SK-N-SH (cell line): ENCODE measurements at regions not wholly inside any gene's neighbourhood (a gene's known extent, or its start where the extent isn't known, plus 50 kb on each side); places are given as distances from the start of the nearest gene placed in this dataset.

Source experiments
- CTCF ChIA-PET: fragments of 300-600, 350-600 bp; formaldehyde crosslinking; extraction: SDS; loops from one replicate; lab custom pipeline; 2021; lab: Yijun Ruan, JAX
- POLR2A ChIA-PET: fragments of 350-600 bp; sonication (Branson Sonifier 250); formaldehyde crosslinking; extraction: SDS; loops from one replicate; lab custom pipeline; 2020; ENCODE audit warnings: antibody characterized with exemption, inconsistent platforms; lab: Yijun Ruan, JAX
- DNase-seq: peaks from one replicate; pipeline ENCODE4 v3.0.0; 2012
- H2AFZ ChIP-seq: fragments of 200-600 bp; sonication (generic); 2 replicates; pipeline ENCODE4 v1.8.1; 2016; ENCODE audit warnings: antibody characterized with exemption, mild to moderate bottlenecking, low read depth
- H3F3A ChIP-seq: fragments of 200-600 bp; sonication (generic); replicated peaks from 2 replicates; pipeline ENCODE3; 2016; ENCODE audit warnings: antibody characterized with exemption, mild to moderate bottlenecking; ENCODE audit not compliant: insufficient read depth
- H3K27ac ChIP-seq, 2 experiments: fragments of 200-500 bp in 1 of 2; fragments of 200-600 bp in 1 of 2; sonication (Bioruptor generic) in 1 of 2; sonication (generic), shearing (Covaris generic) in 1 of 2; 2 replicates each; pipeline versions ENCODE4 v1.5.1 to v1.6.1; 2014 to 2016; ENCODE audit warnings: low read depth in 2 of 2, inconsistent platforms in 1 of 2, low read length in 1 of 2, mild to moderate bottlenecking in 1 of 2, mixed read lengths in 1 of 2
- H3K27me3 ChIP-seq: fragments of 200-600 bp; sonication (generic), shearing (Covaris generic); 2 replicates; pipeline ENCODE4 v1.6.1; 2016; ENCODE audit warnings: mixed run types; ENCODE audit not compliant: insufficient read depth
- H3K36me3 ChIP-seq, 2 experiments: fragments of 200-500 bp in 1 of 2; fragments of 200-600 bp in 1 of 2; sonication (Bioruptor generic) in 1 of 2; sonication (generic) in 1 of 2; replicated peaks in 1 of 2; 2 replicates each; pipeline versions ENCODE3 to v1.5.1; 2014 to 2016; ENCODE audit warnings: low read length in 1 of 2, mild to moderate bottlenecking in 1 of 2; ENCODE audit not compliant: insufficient read depth in 2 of 2, control insufficient read depth in 1 of 2
- H3K4me1 ChIP-seq, 2 experiments: fragments of 200-500 bp in 1 of 2; fragments of 200-600 bp in 1 of 2; sonication (Bioruptor generic) in 1 of 2; sonication (generic), shearing (Covaris generic) in 1 of 2; 2 replicates each; pipeline versions ENCODE4 v1.5.1 to v1.6.1; 2014 to 2016; ENCODE audit warnings: low read depth in 1 of 2, low read length in 1 of 2, mixed run types in 1 of 2; ENCODE audit not compliant: insufficient read depth in 2 of 2, control insufficient read depth in 1 of 2
- H3K4me2 ChIP-seq: fragments of 200-600 bp; sonication (generic), shearing (Covaris generic); 2 replicates; pipeline ENCODE4 v1.6.1; 2017; ENCODE audit warnings: mixed run types
- H3K4me3 ChIP-seq, 2 experiments: fragments of 200-500 bp in 1 of 2; fragments of 200-600 bp in 1 of 2; sonication (Bioruptor generic) in 1 of 2; sonication (generic), shearing (Covaris generic) in 1 of 2; 2 replicates each; pipeline versions ENCODE4 v1.5.1 to v1.8.1; 2014 to 2016; ENCODE audit warnings: low read depth in 2 of 2, inconsistent platforms in 1 of 2, low read length in 1 of 2, mild to moderate bottlenecking in 1 of 2, mixed read lengths in 1 of 2, moderate library complexity in 1 of 2
- H3K79me2 ChIP-seq: fragments of 200-600 bp; sonication (generic); 2 replicates; pipeline ENCODE4 v1.8.1; 2017; ENCODE audit warnings: mild to moderate bottlenecking; ENCODE audit not compliant: insufficient read depth
- H3K9ac ChIP-seq: fragments of 200-600 bp; sonication (generic); 2 replicates; pipeline ENCODE4 v1.6.1; 2017; ENCODE audit warnings: mixed run types
- H3K9me2 ChIP-seq: fragments of 200-600 bp; sonication (generic); 2 replicates; pipeline ENCODE4 v1.6.1; 2017; ENCODE audit warnings: mixed run types
- H3K9me3 ChIP-seq: fragments of 200-600 bp; sonication (generic); 2 replicates; pipeline ENCODE4 v1.6.1; 2017; ENCODE audit warnings: mixed run types, mild to moderate bottlenecking, moderate library complexity
- H4K20me1 ChIP-seq: fragments of 200-600 bp; sonication (generic); 2 replicates; pipeline ENCODE4 v1.6.1; 2017; ENCODE audit warnings: mild to moderate bottlenecking, mixed run types; ENCODE audit not compliant: insufficient read depth
- CHD2 ChIP-seq: fragments of 150-350 bp; IDR thresholded peaks from 2 replicates; pipeline ENCODE4 v1.6.1; 2018; ENCODE audit warnings: low read length; ENCODE audit not compliant: partially characterized antibody
- ELF1 ChIP-seq: IDR thresholded peaks from 2 replicates; pipeline ENCODE4 v1.4.0; 2012
- EP300 ChIP-seq, 2 experiments: IDR thresholded peaks; 2 replicates each; pipeline versions ENCODE4 v1.4.0 to v1.6.1; 2012; ENCODE audit warnings: borderline replicate concordance in 1 of 2, low read depth in 1 of 2, low read length in 1 of 2
- EZH2phosphoT487 ChIP-seq: fragments of 200-600 bp; sonication (generic); IDR thresholded peaks from 2 replicates; pipeline ENCODE4 v1.6.1; 2017; ENCODE audit warnings: low read depth, mixed run types, mild to moderate bottlenecking, antibody characterized with exemption, moderate library complexity, borderline replicate concordance
- FOSL2 ChIP-seq: IDR thresholded peaks from 2 replicates; pipeline ENCODE4 v1.4.0; 2012; ENCODE audit warnings: low read depth, mild to moderate bottlenecking, moderate library complexity, borderline replicate concordance
- FOXM1 ChIP-seq: IDR thresholded peaks from 2 replicates; pipeline ENCODE4 v1.4.0; 2012; ENCODE audit warnings: low read depth, mild to moderate bottlenecking
- GABPA ChIP-seq: IDR thresholded peaks from 2 replicates; pipeline ENCODE4 v1.4.0; 2012; ENCODE audit warnings: low read depth, mild to moderate bottlenecking
- GATA2 ChIP-seq: sonication (generic); formaldehyde crosslinking; IDR thresholded peaks from 2 replicates; pipeline ENCODE4 v1.5.0; 2020; ENCODE audit warnings: mild to moderate bottlenecking, missing genetic modification reagents
- MEF2A ChIP-seq: IDR thresholded peaks from 2 replicates; pipeline ENCODE4 v1.4.0; 2012; ENCODE audit warnings: low read depth, borderline replicate concordance
- RAD21 ChIP-seq: IDR thresholded peaks from 2 replicates; pipeline ENCODE4 v1.6.1; 2012; ENCODE audit warnings: mild to moderate bottlenecking, low read length
- RXRA ChIP-seq: IDR thresholded peaks from 2 replicates; pipeline ENCODE4 v1.4.0; 2012; ENCODE audit warnings: low read depth, mild to moderate bottlenecking, borderline replicate concordance
- SIN3A ChIP-seq: IDR thresholded peaks from 2 replicates; pipeline ENCODE4 v1.6.1; 2012; ENCODE audit warnings: low read depth, mild to moderate bottlenecking, low read length, moderate library complexity, borderline replicate concordance
- TCF12 ChIP-seq: IDR thresholded peaks from 2 replicates; pipeline ENCODE4 v1.4.0; 2012
- TEAD4 ChIP-seq: IDR thresholded peaks from 2 replicates; pipeline ENCODE4 v1.4.0; 2012; ENCODE audit warnings: mild to moderate bottlenecking, borderline replicate concordance; ENCODE audit not compliant: insufficient read depth
- WGBS: methylation state at CpG from one replicate; pipeline ENCODE4 v1.1.6; 2017; ENCODE audit warnings: low lambda C conversion rate; 5-methylcytosine and 5-hydroxymethylcytosine counted together
- TF ChIP-seq, protein P1 (sequence below): fragments of 200-600 bp; sonication (generic); IDR thresholded peaks from 2 replicates; pipeline ENCODE4 v1.6.1; 2017; ENCODE audit warnings: antibody characterized with exemption, mild to moderate bottlenecking, moderate library complexity
- TF ChIP-seq, protein P2 (sequence below): IDR thresholded peaks from 2 replicates; pipeline ENCODE4 v1.4.0; 2012; ENCODE audit warnings: low read depth
- TF ChIP-seq, protein P3 (sequence below): IDR thresholded peaks from 2 replicates; pipeline ENCODE4; 2012
- TF ChIP-seq, protein P4 (sequence below): fragments of 150-350 bp; IDR thresholded peaks from 2 replicates; pipeline ENCODE4 v1.6.1; 2016; ENCODE audit warnings: mild to moderate bottlenecking, low read depth, low read length

DNA sequence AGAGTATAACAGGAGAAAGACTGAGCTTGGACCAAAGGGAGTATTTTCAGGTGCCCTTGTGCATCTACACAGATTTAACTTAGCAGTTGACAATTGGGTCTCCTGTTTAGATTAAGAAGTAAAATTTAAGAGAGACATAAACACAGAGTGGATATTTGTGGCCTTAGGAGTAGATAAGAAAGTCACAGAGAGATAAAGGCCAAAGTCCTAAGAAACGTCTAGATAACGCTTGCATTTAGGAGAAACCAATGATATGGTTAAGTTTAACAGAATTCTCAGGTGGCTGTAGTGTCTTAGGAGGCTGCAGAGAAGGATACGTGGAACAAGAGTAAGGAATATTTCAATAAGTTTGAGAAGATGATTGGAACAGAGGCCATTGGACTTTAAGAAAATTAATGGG lies 155.0 kb upstream of the DAB2 start (continued):
- TF ChIP-seq, protein P1, sequence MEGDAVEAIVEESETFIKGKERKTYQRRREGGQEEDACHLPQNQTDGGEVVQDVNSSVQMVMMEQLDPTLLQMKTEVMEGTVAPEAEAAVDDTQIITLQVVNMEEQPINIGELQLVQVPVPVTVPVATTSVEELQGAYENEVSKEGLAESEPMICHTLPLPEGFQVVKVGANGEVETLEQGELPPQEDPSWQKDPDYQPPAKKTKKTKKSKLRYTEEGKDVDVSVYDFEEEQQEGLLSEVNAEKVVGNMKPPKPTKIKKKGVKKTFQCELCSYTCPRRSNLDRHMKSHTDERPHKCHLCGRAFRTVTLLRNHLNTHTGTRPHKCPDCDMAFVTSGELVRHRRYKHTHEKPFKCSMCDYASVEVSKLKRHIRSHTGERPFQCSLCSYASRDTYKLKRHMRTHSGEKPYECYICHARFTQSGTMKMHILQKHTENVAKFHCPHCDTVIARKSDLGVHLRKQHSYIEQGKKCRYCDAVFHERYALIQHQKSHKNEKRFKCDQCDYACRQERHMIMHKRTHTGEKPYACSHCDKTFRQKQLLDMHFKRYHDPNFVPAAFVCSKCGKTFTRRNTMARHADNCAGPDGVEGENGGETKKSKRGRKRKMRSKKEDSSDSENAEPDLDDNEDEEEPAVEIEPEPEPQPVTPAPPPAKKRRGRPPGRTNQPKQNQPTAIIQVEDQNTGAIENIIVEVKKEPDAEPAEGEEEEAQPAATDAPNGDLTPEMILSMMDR, result no peak
- no peak for TF ChIP-seq GATA2 (CRISPR knock-in tag)
- TF ChIP-seq RXRA, result no peak
- TF ChIP-seq, all 33 proteins: peak for 0

DNA sequence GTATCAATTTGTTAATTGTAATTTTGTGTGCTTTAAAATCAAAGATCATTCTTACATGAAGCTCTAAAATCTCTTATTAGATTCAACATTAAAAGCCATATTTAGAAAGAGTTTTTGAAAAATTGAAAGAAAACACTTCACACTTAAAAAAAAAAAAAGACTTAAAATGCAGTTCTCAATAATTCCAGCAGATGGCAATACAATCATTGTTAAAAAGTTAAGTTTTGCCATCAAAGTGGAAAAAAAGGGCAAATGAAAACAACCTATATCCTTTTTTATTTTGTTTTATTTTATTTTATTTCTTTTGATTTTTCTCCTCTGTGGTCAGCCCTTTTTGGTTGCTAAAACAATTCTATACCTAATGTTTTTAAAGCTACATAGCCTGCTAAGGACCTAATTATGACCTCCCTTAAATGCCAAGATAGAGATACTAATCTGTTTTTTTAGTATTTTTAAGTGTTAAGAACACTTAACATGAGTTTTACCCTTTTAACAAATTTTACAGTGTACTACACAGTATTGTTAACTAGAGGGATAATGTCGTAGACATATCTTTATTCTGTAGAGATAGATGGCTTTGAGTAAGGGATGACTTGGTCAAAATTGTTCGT lies 154.2 kb upstream of the DAB2 start:
- POLR2A ChIA-PET, result no interaction called here
- H3K9me2 ChIP-seq, result no peaks in the 10 kb centered on the region
- no peak overlapping the region for H3K9ac ChIP-seq
- no peak overlapping the region; a peak in 1 of 4 replicates for H3K4me3 ChIP-seq
- H3K4me1 ChIP-seq, result no peaks in the 10 kb centered on the region
- H4K20me1 ChIP-seq, result no peaks in the 10 kb centered on the region
- H3K79me2 ChIP-seq, result no peaks in the 10 kb centered on the region
- H3F3A ChIP-seq, result peaks cover 6% of the 10 kb centered on the region
- TF ChIP-seq, protein P1, result peak; percentile 73
- TF ChIP-seq TCF12, result no peak
- peak; percentile 58 for TF ChIP-seq RAD21
- no peak for TF ChIP-seq FOXM1
- no peak for TF ChIP-seq SIN3A
- H3K36me3 ChIP-seq, result no peaks in the 10 kb centered on the region
- H3K27ac ChIP-seq, result no peak overlapping the region
- no peaks in the 10 kb centered on the region for H3K9me3 ChIP-seq
- CTCF ChIA-PET, result interaction anchor here (0.6 to 2.6 kb wide), 10 partner anchors 8 to 1146 kb away, joined by 3 to 10 read pairs (median 3); no protein-coding TSS in a partner anchor
- no peak overlapping the region for H2AFZ ChIP-seq
- no peak for DNase-seq
- WGBS, result 10% methylated on average over 2 of the region's 2 CpGs
- no peak overlapping the region for H3K4me2 ChIP-seq
- peaks cover 50% of the 10 kb centered on the region for H3K27me3 ChIP-seq

DNA sequence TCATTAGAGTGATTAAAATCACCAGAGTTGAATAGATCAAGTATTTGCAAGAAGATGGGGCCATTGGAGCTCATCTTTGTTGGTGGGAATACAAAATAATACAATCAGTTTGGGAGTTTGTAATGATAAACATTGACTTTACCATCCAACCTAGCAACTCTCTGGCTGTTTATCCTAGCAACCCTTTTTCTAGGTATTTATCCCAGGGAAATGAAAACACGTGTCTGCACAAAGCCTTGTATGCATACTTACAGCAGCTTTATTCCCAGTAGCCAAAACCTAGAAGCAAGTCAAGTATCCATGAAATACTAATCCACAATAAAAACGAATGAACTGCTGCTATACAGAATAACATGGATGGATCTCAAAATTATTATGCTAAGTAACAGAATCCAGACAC lies 152.7 kb upstream of the DAB2 start:
- POLR2A ChIA-PET, result no interaction called here

More for the DNA sequence above, 152.7 kb upstream of the DAB2 start:
- Histone ChIP-seq H3K27me3 (peaks cover 46% of the 10 kb centered on the region), H3K9me3 (no peaks in the 10 kb centered on the region), H3K9me2 (no peaks in the 10 kb centered on the region), H3K36me3 (no peaks in the 10 kb centered on the region), H3F3A (peaks cover 6% of the 10 kb centered on the region), H3K79me2 (no peaks in the 10 kb centered on the region), H3K4me1 (no peaks in the 10 kb centered on the region), H2AFZ (no peak overlapping the region), H4K20me1 (no peaks in the 10 kb centered on the region), H3K27ac (no peak overlapping the region), H3K9ac (no peak overlapping the region), H3K4me2 (no peak overlapping the region), H3K4me3 (no peak overlapping the region)
- no peak for TF ChIP-seq EZH2phosphoT487
- TF ChIP-seq, protein P2, sequence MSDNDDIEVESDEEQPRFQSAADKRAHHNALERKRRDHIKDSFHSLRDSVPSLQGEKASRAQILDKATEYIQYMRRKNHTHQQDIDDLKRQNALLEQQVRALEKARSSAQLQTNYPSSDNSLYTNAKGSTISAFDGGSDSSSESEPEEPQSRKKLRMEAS, result no peak
- TF ChIP-seq GABPA, result no peak
- no peak for TF ChIP-seq CHD2
- TF ChIP-seq, protein P3, sequence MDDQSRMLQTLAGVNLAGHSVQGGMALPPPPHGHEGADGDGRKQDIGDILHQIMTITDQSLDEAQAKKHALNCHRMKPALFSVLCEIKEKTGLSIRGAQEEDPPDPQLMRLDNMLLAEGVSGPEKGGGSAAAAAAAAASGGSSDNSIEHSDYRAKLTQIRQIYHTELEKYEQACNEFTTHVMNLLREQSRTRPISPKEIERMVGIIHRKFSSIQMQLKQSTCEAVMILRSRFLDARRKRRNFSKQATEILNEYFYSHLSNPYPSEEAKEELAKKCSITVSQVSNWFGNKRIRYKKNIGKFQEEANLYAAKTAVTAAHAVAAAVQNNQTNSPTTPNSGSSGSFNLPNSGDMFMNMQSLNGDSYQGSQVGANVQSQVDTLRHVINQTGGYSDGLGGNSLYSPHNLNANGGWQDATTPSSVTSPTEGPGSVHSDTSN, result no peak
- TF ChIP-seq ELF1, result no peak
- TF ChIP-seq, protein P4, sequence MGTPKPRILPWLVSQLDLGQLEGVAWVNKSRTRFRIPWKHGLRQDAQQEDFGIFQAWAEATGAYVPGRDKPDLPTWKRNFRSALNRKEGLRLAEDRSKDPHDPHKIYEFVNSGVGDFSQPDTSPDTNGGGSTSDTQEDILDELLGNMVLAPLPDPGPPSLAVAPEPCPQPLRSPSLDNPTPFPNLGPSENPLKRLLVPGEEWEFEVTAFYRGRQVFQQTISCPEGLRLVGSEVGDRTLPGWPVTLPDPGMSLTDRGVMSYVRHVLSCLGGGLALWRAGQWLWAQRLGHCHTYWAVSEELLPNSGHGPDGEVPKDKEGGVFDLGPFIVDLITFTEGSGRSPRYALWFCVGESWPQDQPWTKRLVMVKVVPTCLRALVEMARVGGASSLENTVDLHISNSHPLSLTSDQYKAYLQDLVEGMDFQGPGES, result no peak
- TF ChIP-seq MEF2A, result no peak
- TF ChIP-seq TEAD4, result no peak
- no peak for TF ChIP-seq TCF12
- TF ChIP-seq EP300 (IDR thresholded peaks at IDR 0.05; ENCODE audit: borderline replicate concordance in 1 of 2, low read depth in 1 of 2, low read length in 1 of 2), result no peak
- no peak for TF ChIP-seq FOSL2
- 2% methylated on average over 2 of the region's 2 CpGs for WGBS
- no peak for DNase-seq
- CTCF ChIA-PET, result interaction anchor here (1.3 to 1.5 kb wide), 3 partner anchors 14 to 1108 kb away, joined by 3 to 4 read pairs (median 3); no protein-coding TSS in a partner anchor
